HG03064 (cell line): ENCODE measurements at regions not wholly inside any gene's neighbourhood (a gene's known extent, or its start where the extent isn't known, plus 50 kb on each side); places are given as distances from the start of the nearest gene placed in this dataset.

Source experiments
- ATAC-seq: cut with Tn5 transposase; IDR thresholded peaks from one replicate; pipeline ENCODE4 v1.9.1; 2021; ENCODE audit warnings: low read depth; ENCODE audit not compliant: unreplicated experiment

GRCh38 chr14:98957211-98958047 is 314.6 kb downstream of the BCL11B start:
- ATAC-seq, result no peak

DNA sequence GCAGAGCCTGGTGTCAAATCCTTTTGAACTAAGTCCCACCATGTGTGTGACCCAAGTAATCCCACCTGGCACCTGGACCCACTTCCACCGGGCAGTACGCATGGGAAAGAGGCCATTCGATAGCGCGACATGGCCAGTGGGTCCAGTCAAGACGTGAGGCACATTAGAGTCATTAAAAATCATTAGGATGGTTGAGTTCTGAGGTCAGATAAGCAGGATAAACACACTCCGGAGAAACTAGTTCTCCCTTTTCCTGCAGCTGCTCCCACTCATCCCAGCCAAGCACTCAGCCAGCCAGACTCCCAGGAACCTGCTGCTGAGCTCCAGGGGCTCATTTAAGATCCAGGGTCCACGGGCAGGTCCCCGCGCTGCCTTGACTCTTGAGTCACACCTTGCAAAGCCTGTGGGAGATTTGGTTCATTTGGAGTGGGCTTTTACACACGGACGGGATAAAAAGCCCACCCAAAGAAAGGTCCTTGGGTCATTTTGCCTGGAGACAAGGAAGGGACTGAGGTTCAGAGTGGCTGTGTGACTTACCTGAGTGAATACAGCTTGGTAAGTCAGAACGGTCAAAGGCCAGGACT is 313.9 kb downstream of the BCL11B start:
- ATAC-seq, result no peak

DNA sequence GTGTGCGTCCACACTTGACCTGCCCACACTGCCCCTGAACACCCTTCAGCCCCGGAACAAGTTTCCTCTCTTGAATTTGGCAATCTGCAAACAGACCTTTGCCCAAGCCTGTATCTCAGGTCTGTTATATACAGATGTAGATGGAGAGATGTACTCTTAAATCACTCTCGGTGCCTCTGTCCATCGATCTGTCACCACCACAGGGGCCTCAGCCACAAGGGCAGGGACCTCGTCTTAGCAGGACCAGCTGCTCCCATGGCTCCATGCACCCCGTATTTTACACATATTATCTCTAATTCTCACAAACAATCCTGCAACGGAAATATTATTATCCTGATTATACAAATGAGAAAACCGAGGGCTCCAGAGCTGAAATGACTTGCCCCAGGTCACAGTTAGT is 313.4 kb downstream of the BCL11B start:
- no peak for ATAC-seq

DNA sequence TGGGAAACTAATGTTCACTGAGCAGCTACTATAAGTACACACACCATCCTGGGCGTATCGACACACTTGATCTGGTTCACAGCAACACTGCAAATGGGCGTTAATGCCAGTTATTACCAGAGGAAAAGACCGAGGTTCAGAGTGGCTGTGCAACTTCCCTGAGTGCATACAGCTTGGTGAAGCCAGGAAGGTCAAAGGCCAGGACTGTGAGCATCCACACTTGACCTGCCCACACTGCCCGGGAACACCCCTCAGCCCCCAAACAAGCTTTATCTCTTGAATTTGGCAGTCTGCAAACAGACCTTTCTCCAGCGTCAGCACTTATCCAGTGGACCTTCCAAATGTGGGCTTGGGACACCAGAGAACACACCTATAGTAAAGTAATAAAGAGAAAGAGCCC is 312.6 kb downstream of the BCL11B start:
- ATAC-seq, result no peak

DNA sequence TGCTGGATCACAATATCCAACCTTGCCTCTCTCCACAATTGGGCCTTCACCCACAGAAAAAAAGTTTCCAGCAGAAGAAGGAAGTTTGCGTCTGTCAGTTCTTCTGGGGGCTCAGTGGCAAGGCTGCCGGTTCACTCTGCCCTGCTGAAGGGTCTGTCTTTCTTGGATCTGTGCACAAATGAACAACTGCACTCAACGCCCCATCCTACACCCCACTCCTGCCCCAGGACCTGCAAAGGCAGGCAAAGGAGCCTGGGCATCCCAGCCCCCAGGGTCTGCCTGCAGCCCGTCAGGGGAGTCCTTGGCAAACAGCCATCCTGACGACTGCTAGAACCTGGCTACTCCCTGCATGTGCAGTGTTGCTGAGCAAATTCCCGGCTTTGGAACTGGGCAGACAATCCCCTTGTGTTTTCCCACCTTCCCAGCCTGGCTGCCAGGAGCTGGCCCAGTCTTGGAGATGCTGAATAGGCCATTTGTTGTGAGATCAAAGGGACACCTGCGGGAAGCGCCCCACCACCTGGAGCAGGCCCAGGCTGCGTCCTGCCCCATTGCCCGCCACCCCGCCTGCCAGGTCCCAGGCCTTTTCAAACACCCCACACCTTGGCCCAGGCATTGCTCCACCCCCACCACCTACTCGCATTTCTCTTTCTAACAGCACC is 311.9 kb downstream of the BCL11B start:
- ATAC-seq, result no peak

- ATAC-seq, result no peak
These were observed 311.4 kb downstream of the BCL11B start for GRCh38 chr14:98960617-98961013.

GRCh38 chr14:98961191-98961590 is 310.8 kb downstream of the BCL11B start:
- ATAC-seq, result no peak

- ATAC-seq, result no peak
These were observed 309.9 kb downstream of the BCL11B start for GRCh38 chr14:98962118-98962517.

DNA sequence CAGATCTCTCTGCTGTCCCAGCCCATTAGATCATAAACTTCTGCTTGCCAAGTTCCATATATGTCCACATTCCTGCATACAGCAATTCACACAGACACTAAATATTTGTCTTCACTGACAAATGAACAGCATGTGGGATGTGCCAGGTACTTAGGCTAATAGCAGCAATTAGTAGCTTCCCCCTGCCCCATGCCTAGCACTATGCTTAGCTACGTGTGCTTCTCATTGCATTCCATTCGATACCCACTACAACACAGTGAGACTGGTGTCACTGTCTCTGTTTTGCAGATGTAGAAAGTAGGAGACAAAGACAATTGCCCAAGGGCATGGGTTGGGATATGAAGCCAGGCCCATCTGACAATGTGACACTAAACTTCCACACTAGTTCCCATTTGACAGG is 308.4 kb downstream of the BCL11B start:
- ATAC-seq, result no peak

DNA sequence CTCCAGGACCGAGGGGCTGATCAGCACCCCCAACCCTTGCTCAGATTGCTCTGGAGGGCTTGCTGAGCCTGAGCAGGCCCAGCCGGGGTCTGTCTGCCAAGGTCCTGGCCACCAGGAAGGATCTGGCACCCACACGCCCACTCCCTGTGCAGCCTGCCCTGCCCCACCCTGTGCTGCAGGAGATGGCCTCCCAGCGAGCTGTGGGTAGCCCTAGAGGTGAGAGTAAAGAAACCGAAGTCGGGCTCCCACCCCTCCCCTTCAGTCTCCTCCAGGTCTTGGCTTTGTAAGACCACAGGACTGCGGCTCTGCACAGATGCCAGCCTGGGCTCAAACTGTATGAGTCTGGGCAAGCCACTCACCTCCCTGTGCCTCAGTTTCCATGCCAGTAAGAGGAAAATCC is 307.8 kb downstream of the BCL11B start:
- ATAC-seq, result no peak

DNA sequence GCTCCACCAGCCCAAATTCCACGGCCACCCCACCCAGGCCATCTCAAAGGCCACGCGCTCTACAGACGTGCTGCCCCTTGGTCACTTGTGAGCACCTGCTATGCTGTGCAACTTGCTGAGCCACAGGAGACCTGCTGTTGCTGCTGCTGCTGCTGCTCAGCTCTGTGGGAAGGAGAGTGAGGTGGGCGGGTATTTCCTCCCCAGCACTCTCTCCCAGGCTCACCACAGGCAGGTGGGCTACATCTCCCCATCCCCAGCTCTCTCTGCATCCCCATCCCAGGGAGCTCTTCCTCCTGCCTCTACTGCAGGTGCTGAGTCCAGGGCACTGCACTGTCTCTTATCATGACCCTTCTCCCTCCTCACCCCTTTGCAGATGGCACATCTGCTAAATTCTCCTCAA is 306.9 kb downstream of the BCL11B start:
- ATAC-seq, result no peak

DNA sequence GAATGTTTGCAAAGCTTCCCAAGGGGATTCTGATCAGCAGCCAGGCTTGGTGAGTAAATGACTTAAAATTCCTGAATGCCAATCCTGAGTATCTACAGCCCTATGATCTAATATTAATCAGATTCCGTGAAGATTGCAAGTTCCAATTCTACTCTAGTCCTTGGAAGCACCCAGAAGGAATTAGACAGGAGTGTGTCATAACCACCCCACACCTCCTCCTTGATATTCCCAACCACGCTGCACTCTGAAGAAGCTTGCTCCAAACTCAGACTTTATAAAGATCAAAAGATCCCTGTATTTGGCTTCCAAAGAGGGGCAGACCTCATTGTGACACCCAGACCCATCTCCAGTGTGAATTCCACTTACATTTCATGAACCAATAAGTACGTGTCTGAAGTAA is 306.0 kb downstream of the BCL11B start:
- ATAC-seq, result no peak

DNA sequence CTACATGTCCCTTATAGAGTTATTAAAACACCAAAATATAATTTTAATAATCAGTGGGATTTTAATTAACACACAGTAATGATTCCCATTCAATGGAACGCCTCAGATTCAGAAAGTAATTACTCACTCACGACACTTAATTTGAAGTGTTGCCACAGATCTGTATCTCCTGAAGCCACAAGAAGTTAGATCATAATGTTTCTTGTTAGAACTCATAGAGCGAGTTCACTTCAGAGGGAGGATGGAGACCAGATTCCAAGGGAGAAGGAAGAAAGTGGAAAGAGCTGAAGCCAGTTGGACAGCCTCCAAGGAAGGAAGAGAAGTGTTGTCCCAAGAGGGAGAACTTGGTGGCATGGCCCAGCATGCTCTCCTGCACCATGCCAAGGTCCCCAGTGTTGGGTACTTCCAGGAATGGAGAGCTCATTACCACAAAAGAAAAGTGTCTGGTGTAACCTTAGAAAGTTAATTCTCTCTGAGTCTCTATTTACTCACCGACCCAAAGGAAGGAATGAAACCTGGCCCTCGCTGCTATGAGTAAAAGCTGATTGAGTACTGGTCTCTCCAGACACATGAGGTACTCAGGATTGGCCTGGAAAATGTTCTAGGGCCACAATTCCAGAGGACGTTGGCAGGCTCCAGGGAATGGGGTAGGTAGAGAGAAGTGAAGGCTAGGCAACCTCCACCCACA is 305.4 kb downstream of the BCL11B start:
- no peak for ATAC-seq

DNA sequence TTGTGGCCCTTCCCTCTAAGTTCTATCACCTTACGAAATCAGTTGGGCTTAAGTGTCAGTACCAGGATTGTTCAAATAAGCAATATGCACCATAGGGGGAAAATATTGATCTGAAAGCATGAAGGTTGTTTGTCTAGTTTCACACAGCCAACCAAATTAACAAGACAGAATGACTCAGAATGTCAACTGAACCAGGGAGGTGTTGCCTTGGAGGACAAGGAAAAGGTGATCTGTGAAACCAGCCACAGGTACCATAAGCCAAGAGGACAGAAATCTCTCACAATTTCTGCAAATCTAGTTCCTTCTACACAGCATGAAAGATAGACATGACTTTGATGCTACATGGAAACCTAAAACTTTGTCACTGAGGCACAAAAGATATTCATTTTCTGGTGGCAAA is 297.9 kb downstream of the BCL11B start:
- ATAC-seq, result no peak

DNA sequence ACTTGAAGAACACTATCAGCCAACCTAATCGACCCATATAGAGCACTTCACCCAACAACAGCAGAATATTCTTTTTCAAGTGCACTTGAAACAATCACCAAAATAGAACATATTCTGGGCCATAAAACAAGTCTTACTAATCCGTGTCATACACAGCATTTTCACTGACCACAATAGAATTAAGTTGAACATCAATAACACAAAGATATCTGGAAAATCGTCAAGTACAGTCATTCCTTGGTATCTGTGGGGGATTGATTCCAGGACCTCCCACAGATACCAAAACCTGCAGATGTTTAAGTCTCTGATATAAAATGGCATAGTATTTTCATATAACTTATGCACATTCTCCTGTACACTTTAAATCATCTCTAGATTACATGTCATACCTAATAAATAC is 295.7 kb downstream of the BCL11B start:
- ATAC-seq, result no peak

DNA sequence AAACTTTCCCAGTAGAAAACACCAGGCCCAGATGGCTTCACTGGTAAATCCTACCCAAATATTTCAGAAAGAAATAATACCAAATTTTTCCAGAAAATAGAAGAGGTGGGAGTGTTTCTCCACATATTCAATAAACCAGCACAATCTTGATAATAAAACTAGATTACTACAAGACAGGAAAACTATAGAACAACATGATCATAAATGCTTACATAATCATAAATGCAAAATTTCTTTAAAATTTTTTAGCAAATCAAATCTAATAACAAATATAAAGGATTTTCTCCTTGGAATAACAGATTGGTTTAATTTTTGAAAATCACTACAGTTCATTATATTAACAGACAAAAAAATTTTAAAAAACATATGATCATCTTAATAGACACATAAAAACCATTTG is 294.5 kb downstream of the BCL11B start:
- ATAC-seq, result no peak

- no peak for ATAC-seq
These were observed 289.0 kb downstream of the BCL11B start for GRCh38 chr14:98982986-98983385.

DNA sequence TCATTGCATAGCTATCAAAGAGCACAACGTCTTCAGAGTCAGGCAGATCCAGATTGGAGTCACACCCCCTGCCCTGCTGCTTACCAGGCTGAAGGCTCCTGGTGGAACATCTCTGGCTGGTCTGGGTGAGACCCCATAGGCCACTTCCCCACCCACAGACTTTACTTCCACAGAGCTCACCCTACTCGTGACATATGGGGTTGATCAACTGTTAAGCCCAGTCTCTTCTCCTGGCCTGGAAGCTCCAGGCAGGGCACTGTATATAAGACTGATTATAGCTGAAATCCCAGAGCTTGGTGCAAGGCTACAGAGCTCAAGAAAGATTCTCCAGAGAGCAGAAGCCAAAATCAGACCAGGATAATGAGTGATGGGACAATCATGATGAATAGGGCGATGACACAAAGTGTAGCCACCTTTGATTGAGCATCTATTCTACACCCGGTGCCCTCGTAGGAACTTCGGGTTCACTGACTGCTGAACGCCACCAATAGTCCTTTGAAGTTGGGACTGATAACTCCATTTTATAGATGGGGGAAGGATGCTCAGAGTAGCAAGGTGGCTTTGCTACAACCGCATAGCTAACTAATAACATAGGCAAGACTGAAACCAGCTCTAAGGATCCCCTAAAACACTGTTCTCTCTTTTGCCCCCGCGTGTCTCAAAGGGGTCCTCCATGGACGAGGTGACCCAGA is 287.8 kb downstream of the BCL11B start:
- ATAC-seq, result no peak

DNA sequence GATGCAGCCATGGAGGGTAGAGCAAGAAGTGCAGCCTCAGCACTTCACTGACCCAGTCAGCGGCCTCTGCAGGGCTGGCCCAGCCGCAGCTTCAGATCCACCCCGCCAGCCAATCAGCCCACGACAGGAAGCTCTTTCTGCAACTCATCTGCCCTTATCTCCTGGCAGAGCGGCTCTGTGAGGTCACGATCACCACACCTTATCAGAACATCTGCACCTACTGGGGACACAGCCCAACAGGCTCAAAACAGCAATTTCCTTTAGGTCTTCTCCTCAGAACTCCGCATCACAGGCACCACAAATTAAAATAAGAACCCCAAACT is 287.3 kb downstream of the BCL11B start:
- no peak for ATAC-seq

- no peak for ATAC-seq
These were observed 278.2 kb downstream of the BCL11B start for GRCh38 chr14:98993818-98994217.

- no peak for ATAC-seq
These were observed 277.4 kb downstream of the BCL11B start for GRCh38 chr14:98994561-98994960.
